ENCODE measurements at regions not wholly inside any gene's neighbourhood (a gene's known extent, or its start where the extent isn't known, plus 50 kb on each side); places are given as distances from the start of the nearest gene placed in this dataset.
"Not testable (repeated sequence)": the region's sequence is repeated elsewhere in the genome, so short reads cannot be mapped to it uniquely, and the experiment has no call there.

DNA sequence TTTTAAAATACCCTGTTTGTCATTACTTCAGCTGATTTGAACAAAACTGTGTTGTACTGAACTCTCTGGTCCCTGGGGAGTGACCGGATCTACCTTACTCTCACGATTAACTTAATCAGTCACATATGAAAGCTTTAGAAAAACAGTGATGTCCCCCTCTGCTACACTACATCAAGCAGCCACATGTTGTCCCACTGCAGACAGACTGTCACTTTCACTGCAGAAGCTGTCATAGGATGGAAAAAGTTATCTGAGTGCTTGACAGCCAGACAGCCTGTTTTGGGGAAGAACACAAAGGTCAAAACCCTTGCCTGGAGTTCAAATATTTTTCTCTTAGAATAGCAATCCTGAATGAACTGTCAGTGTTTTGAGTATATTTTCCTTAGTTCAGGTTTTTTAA lies 546.4 kb downstream of the DTWD2 start:
- no peaks in the 10 kb centered on the region for H3K27me3 ChIP-seq (ENCODE audit: control insufficient read depth, insufficient read depth, low read length)
- H3K4me1 ChIP-seq (ENCODE audit: control insufficient read depth, insufficient read depth, low read length), result peaks cover 19% of the 10 kb centered on the region
- H3K4me3 ChIP-seq (ENCODE audit: low read depth, low read length), result no peak overlapping the region
- H3K27ac ChIP-seq (ENCODE audit: low read depth, low read length), result no peak overlapping the region
- H3K9me3 ChIP-seq (ENCODE audit: control insufficient read depth, insufficient read depth, low read length), result peaks cover 3% of the 10 kb centered on the region; the same call in 1 of the 2 replicates
- no peaks in the 10 kb centered on the region for H3K36me3 ChIP-seq (ENCODE audit: control insufficient read depth, insufficient read depth, low read length)
- H3K9ac ChIP-seq (ENCODE audit: low read depth, low read length), result no peak overlapping the region

DNA sequence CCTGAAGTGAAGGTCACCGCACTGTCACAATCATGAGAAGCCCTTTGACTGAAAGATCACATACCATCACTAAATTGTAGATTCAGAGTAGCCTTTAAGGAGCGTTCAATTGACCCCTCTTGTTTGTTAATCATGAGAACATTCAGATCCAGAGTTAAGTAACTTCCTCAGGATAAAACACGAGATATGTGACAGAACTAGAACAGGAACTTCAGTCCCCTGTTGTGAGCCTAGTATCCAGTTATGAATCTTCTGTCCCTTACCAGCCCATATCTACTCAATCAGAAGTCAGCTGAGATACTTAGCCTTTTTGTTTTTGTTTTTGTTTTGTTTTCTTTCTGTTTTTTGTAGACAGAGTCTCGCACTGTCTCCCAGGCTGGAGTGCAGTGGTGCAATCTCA lies 547.3 kb downstream of the DTWD2 start:
- Histone ChIP-seq H3K9ac (ENCODE audit: low read depth, low read length) (no peak overlapping the region), H3K27ac (ENCODE audit: low read depth, low read length) (no peak overlapping the region), H3K27me3 (ENCODE audit: control insufficient read depth, insufficient read depth, low read length) (no peaks in the 10 kb centered on the region), H3K4me1 (ENCODE audit: control insufficient read depth, insufficient read depth, low read length) (peaks cover 15% of the 10 kb centered on the region), H3K36me3 (ENCODE audit: control insufficient read depth, insufficient read depth, low read length) (no peaks in the 10 kb centered on the region), H3K9me3 (ENCODE audit: control insufficient read depth, insufficient read depth, low read length) (peaks cover 3% of the 10 kb centered on the region; the same call in 1 of the 2 replicates), H3K4me3 (ENCODE audit: low read depth, low read length) (no peak overlapping the region)

DNA sequence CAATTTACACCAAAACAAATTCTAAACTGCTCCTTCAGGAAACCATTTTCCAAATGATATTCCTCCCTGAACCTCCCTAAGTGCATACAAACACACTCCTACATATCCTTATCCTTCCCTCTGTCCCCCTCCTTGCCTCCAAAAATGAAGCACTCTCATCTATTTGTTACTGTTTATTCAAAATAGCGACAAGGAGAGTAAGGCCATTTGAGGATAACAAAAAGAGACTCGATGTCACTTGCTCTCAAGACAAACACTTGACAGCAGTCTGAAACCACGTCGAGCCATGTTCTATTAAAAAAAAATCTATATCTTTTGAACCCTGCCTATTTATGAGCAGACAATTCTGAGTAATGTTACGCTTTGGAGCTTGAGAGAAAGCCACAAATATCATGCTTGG lies 547.9 kb downstream of the DTWD2 start:
- Histone ChIP-seq H3K36me3 (ENCODE audit: control insufficient read depth, insufficient read depth, low read length) (no peaks in the 10 kb centered on the region), H3K27ac (ENCODE audit: low read depth, low read length) (no peak overlapping the region), H3K9me3 (ENCODE audit: control insufficient read depth, insufficient read depth, low read length) (peaks cover 3% of the 10 kb centered on the region; the same call in 1 of the 2 replicates), H3K4me3 (ENCODE audit: low read depth, low read length) (no peak overlapping the region), H3K4me1 (ENCODE audit: control insufficient read depth, insufficient read depth, low read length) (peaks cover 10% of the 10 kb centered on the region), H3K27me3 (ENCODE audit: control insufficient read depth, insufficient read depth, low read length) (no peaks in the 10 kb centered on the region), H3K9ac (ENCODE audit: low read depth, low read length) (no peak overlapping the region)

DNA sequence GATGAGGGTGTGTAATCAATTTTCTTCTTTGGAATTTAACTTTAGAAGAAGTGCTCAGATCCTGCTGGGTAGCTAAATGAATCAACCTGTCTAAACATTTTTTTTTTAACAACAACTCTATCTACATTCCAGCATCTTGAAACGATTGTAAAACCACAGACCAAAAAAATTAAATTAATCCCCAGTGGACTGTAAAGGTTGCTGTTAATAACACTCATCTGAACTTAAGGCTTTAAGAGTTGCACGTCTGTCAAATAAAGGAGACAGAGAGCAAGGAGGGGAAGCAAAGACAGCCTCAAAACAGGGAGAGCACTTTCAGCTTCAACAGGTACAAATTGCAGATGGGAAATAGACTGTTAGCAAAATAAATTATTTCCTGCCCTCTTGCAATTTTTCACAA lies 548.5 kb downstream of the DTWD2 start:
- Histone ChIP-seq H3K4me1 (ENCODE audit: control insufficient read depth, insufficient read depth, low read length) (peaks cover 3% of the 10 kb centered on the region), H3K9me3 (ENCODE audit: control insufficient read depth, insufficient read depth, low read length) (peaks cover 3% of the 10 kb centered on the region; the same call in 1 of the 2 replicates), H3K9ac (ENCODE audit: low read depth, low read length) (no peak overlapping the region), H3K27ac (ENCODE audit: low read depth, low read length) (no peak overlapping the region), H3K27me3 (ENCODE audit: control insufficient read depth, insufficient read depth, low read length) (no peaks in the 10 kb centered on the region), H3K36me3 (ENCODE audit: control insufficient read depth, insufficient read depth, low read length) (no peaks in the 10 kb centered on the region), H3K4me3 (ENCODE audit: low read depth, low read length) (no peak overlapping the region)

DNA sequence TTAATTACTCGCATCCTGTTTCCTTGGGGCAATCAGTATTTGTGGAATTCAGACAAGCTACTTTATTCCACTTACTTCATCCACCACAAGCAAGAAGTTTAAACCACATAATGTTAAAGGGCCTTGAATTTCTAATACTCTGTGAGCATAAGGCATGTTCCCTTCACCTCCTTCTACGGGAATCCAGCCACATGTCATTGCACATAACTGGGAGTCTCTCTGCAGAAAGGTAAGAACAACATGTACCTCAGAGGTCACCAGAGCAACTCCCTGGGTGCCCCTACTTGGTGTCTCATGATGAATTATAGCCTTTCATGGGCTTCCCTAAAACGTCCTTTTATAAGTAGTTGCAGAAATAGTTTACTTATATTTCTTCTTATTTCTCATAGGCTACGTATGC lies 553.2 kb downstream of the DTWD2 start:
- Histone ChIP-seq H3K27ac (ENCODE audit: low read depth, low read length) (no peak overlapping the region), H3K4me3 (ENCODE audit: low read depth, low read length) (no peak overlapping the region), H3K27me3 (ENCODE audit: control insufficient read depth, insufficient read depth, low read length) (no peaks in the 10 kb centered on the region), H3K9me3 (ENCODE audit: control insufficient read depth, insufficient read depth, low read length) (no peaks in the 10 kb centered on the region), H3K4me1 (ENCODE audit: control insufficient read depth, insufficient read depth, low read length) (no peaks in the 10 kb centered on the region), H3K9ac (ENCODE audit: low read depth, low read length) (no peak overlapping the region), H3K36me3 (ENCODE audit: control insufficient read depth, insufficient read depth, low read length) (no peaks in the 10 kb centered on the region)

DNA sequence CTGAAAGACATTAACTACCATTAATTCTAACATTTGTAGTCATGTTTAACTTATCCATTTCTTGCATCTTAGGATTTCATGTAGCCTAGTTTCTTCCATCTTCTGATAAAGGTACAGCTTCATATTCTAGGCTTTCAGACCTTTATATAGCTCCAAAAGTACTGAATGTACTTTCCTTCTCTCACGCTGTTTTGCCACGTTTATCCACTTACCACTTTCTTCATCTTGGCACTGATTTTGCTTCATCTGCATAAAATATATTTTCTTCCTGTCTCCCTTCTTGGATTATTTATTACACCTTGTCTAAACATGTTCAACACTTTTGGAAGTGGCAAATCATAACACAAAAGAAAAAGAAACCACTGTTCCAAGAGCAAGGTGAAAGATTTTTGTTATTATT lies 553.8 kb downstream of the DTWD2 start:
- no peak overlapping the region for H3K27ac ChIP-seq (ENCODE audit: low read depth, low read length)
- H3K36me3 ChIP-seq (ENCODE audit: control insufficient read depth, insufficient read depth, low read length), result no peaks in the 10 kb centered on the region
- H3K4me3 ChIP-seq (ENCODE audit: low read depth, low read length), result no peak overlapping the region
- no peaks in the 10 kb centered on the region for H3K9me3 ChIP-seq (ENCODE audit: control insufficient read depth, insufficient read depth, low read length)
- H3K4me1 ChIP-seq (ENCODE audit: control insufficient read depth, insufficient read depth, low read length), result no peaks in the 10 kb centered on the region
- H3K27me3 ChIP-seq (ENCODE audit: control insufficient read depth, insufficient read depth, low read length), result no peaks in the 10 kb centered on the region
- no peak overlapping the region for H3K9ac ChIP-seq (ENCODE audit: low read depth, low read length)

DNA sequence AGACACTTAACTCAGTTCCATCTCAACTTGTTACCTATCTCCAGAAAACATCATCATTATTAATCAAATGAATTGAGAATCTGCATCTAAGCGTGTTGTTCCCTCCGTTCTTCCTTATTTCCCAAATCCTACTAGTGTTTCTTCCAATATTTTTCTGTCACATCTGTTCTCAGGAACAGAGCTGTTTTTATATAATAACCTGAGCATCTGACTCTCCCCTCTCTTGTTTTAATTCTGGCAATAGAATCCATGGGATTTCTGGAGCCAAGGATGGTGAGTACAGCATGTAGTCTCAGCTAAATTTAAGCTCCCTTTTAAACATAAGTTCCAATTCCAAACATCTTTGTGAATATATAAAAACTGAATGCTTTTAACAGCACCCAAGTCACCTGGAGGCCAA lies 558.3 kb downstream of the DTWD2 start:
- Histone ChIP-seq H3K4me1 (ENCODE audit: control insufficient read depth, insufficient read depth, low read length) (no peaks in the 10 kb centered on the region), H3K9me3 (ENCODE audit: control insufficient read depth, insufficient read depth, low read length) (no peaks in the 10 kb centered on the region), H3K9ac (ENCODE audit: low read depth, low read length) (no peak overlapping the region), H3K27ac (ENCODE audit: low read depth, low read length) (no peak overlapping the region), H3K4me3 (ENCODE audit: low read depth, low read length) (no peak overlapping the region), H3K27me3 (ENCODE audit: control insufficient read depth, insufficient read depth, low read length) (no peaks in the 10 kb centered on the region), H3K36me3 (ENCODE audit: control insufficient read depth, insufficient read depth, low read length) (no peaks in the 10 kb centered on the region)

DNA sequence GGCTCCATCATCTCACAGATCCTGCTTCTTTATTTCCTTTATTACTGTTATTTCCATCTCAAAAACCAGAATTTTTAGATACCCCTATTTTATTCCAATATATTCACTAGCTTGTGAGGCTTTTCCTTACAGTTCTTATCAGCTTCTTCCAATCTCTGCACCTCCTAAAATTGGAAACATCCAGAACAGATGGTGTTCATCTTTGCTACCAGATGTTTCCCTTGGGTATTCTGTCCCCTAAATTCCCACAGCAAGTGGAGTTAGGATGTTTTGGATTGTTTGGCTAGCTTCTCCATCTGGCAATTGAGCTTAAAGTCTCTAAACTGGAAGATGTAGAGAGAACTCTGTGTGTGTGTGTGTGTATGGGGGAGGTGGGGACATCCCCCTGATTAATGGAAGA lies 580.4 kb downstream of the DTWD2 start:
- Histone ChIP-seq H3K4me3 (ENCODE audit: low read depth, low read length) (no peak overlapping the region), H3K36me3 (ENCODE audit: control insufficient read depth, insufficient read depth, low read length) (no peaks in the 10 kb centered on the region), H3K9me3 (ENCODE audit: control insufficient read depth, insufficient read depth, low read length) (no peaks in the 10 kb centered on the region), H3K27ac (ENCODE audit: low read depth, low read length) (no peak overlapping the region), H3K27me3 (ENCODE audit: control insufficient read depth, insufficient read depth, low read length) (no peaks in the 10 kb centered on the region), H3K4me1 (ENCODE audit: control insufficient read depth, insufficient read depth, low read length) (peaks cover 2% of the 10 kb centered on the region; the same call in 1 of the 2 replicates), H3K9ac (ENCODE audit: low read depth, low read length) (no peak overlapping the region)

DNA sequence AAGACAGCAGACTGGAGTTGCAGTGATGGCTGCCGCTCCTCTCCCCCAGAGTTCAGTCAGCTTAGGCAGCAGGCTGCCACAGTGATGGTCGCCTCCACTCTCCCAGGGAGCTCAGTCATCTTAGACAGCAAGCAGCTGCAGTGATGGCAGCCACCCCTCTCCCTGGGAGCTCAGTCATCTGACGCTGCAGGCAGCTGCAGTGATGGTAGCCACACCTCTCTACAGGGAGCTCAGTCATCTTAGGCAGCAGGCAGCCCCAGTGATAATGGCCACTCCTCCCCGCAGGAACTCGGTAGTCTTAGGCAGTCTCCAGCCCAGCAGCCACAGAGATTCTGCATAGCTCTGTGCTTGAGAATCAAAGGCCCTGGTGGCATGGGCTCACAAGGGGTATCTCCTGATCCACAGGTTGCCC lies 582.7 kb downstream of the DTWD2 start:
- no peaks in the 10 kb centered on the region for H3K36me3 ChIP-seq (ENCODE audit: control insufficient read depth, insufficient read depth, low read length)
- H3K4me1 ChIP-seq (ENCODE audit: control insufficient read depth, insufficient read depth, low read length), result peaks cover 2% of the 10 kb centered on the region; the same call in 1 of the 2 replicates
- H3K9me3 ChIP-seq (ENCODE audit: control insufficient read depth, insufficient read depth, low read length), result no peaks in the 10 kb centered on the region
- no peak overlapping the region for H3K9ac ChIP-seq (ENCODE audit: low read depth, low read length)
- H3K27ac ChIP-seq (ENCODE audit: low read depth, low read length), result no peak overlapping the region
- H3K4me3 ChIP-seq (ENCODE audit: low read depth, low read length), result no peak overlapping the region
- H3K27me3 ChIP-seq (ENCODE audit: control insufficient read depth, insufficient read depth, low read length), result no peaks in the 10 kb centered on the region

DNA sequence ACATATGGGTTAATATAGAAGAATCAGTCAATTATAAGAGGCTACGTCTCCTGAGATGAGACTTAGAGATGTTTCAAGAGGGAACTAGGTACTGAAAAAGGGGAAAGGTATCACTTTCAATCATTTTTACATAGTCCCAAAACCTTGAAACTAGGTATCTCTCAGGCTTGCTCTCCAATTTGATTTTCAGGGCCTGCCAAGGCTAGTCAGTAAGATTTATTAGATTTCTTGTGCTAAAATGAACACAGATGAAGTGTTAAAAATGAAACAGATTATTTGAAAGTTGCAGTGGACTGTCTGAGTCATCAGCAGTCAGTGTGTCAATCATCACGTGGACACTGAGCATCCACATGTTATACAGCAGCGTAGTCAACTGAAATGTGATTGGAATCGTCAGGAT lies 591.1 kb downstream of the DTWD2 start:
- Histone ChIP-seq H3K27me3 (ENCODE audit: control insufficient read depth, insufficient read depth, low read length) (no peaks in the 10 kb centered on the region), H3K36me3 (ENCODE audit: control insufficient read depth, insufficient read depth, low read length) (no peaks in the 10 kb centered on the region), H3K4me1 (ENCODE audit: control insufficient read depth, insufficient read depth, low read length) (no peaks in the 10 kb centered on the region), H3K9me3 (ENCODE audit: control insufficient read depth, insufficient read depth, low read length) (no peaks in the 10 kb centered on the region), H3K27ac (ENCODE audit: low read depth, low read length) (no peak overlapping the region), H3K4me3 (ENCODE audit: low read depth, low read length) (no peak overlapping the region), H3K9ac (ENCODE audit: low read depth, low read length) (no peak overlapping the region)

DNA sequence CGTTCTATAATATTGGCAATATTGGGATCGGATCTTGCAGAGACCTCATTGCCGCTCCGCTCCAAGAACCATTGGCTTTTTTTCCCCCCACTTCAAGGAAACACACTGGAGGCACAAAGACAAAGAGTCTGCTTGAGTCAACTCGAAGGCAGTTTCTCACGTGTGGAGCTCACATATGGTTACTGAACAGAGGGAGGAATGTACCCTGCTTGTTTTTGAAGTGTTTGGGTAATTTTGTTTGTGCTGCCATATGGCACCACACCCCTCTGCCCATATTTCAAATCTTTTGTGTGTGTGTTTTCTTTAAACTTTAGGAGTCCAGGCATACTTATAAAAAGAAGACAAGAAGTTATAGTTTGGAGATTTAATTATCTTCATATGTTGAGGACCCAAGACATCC lies 595.9 kb downstream of the DTWD2 start:
- H3K9ac ChIP-seq (ENCODE audit: low read depth, low read length), result no peak overlapping the region
- H3K27ac ChIP-seq (ENCODE audit: low read depth, low read length), result no peak overlapping the region
- no peaks in the 10 kb centered on the region for H3K4me1 ChIP-seq (ENCODE audit: control insufficient read depth, insufficient read depth, low read length)
- H3K4me3 ChIP-seq (ENCODE audit: low read depth, low read length), result no peak overlapping the region
- H3K27me3 ChIP-seq (ENCODE audit: control insufficient read depth, insufficient read depth, low read length), result no peaks in the 10 kb centered on the region
- H3K9me3 ChIP-seq (ENCODE audit: control insufficient read depth, insufficient read depth, low read length), result no peaks in the 10 kb centered on the region
- H3K36me3 ChIP-seq (ENCODE audit: control insufficient read depth, insufficient read depth, low read length), result no peaks in the 10 kb centered on the region

DNA sequence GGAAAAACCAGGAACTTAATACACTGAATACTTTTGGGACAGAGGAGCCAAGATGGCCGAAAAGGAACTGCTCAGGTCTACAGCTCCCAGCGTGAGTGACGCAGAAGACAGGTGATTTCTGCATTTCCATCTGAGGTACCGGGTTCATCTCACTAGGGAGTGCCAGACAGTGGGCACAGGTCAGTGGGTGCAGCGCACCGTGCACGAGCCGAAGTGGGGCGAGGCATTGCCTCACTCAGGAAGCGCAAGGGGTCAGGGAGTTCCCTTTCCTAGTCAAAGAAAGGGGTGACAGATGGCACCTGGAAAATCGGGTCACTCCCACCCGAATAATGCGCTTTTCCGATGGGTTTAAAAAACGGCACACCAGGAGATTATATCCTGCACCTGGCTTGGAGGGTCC lies 605.4 kb downstream of the DTWD2 start:
- not testable (repeated sequence) for H3K36me3 ChIP-seq (ENCODE audit: control insufficient read depth, insufficient read depth, low read length)

More for the DNA sequence above, 605.4 kb downstream of the DTWD2 start:
- not testable (repeated sequence) for H3K9me3 ChIP-seq (ENCODE audit: control insufficient read depth, insufficient read depth, low read length); H3K4me3 ChIP-seq (ENCODE audit: low read depth, low read length); H3K4me1 ChIP-seq (ENCODE audit: control insufficient read depth, insufficient read depth, low read length); H3K9ac ChIP-seq (ENCODE audit: low read depth, low read length); H3K27me3 ChIP-seq (ENCODE audit: control insufficient read depth, insufficient read depth, low read length); H3K27ac ChIP-seq (ENCODE audit: low read depth, low read length)
